ENCODE measurements at regions not wholly inside any gene's neighbourhood (a gene's known extent, or its start where the extent isn't known, plus 50 kb on each side); places are given as distances from the start of the nearest gene placed in this dataset.
"Not testable (repeated sequence)": the region's sequence is repeated elsewhere in the genome, so short reads cannot be mapped to it uniquely, and the experiment has no call there.

DNA sequence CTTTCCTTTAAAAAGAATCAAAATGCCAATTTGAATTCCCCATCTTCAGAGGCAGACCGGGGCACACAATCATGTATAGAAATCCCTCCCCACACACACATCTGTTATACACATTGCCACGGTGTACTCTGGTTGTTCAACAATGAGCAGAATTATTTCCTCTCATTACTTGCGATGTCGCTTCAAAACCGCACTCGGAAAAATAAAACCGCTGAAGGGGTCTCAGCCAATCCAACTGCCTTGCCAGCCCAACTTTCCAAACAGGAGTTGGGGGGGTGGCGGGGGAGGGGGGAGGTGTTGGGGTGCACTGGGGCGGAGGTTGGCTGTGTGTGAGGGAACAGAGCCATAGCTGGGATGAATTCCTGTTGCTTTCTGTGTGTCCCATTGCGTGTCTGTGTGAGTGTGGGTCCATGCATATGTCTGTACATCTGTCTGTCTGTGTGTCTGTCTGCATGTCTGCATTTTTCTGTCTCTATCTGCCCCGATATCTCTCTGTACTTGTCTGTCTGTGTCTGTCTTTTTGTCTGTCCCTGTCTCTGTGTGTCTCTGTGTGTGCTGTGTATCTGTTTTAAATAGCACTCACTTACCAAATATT is 163.6 kb upstream of the TBX3 start:
- peaks cover 11% of the 10 kb centered on the region for H3K9me3 Mint-ChIP-seq
- no peak for ATAC-seq
- no peak overlapping the region for H3K4me3 Mint-ChIP-seq
- H3K27ac Mint-ChIP-seq: no peak overlapping the region
- no peaks in the 10 kb centered on the region for H3K4me1 Mint-ChIP-seq
- no peak for DNase-seq
- no peaks in the 10 kb centered on the region for H3K27me3 Mint-ChIP-seq
- H3K36me3 Mint-ChIP-seq (ENCODE audit: low read depth): no peaks in the 10 kb centered on the region

DNA sequence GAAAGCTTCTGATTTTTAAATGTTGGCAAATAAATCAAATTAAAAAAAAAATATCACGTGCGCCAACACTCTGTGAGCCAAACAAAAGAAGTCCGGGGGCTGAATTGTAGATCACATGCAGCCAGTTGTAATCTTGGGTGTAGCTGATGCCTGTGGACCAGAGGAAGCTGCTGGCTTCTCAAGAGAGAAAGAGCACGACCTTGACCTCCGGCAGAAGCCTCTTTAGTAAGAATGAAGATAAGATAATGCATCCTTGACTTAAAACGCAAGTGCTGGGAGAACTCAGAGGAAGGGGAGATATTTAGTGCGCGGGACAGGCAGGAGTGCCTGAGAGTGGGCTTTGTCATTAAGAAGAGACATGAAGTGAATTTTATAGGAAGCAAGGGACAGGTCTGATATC is 162.8 kb upstream of the TBX3 start:
- Mint-ChIP-seq H3K4me1 (no peaks in the 10 kb centered on the region), H3K4me3 (no peak overlapping the region), H3K27ac (no peak overlapping the region), H3K27me3 (no peaks in the 10 kb centered on the region), H3K9me3 (peaks cover 6% of the 10 kb centered on the region), H3K36me3 (ENCODE audit: low read depth) (no peaks in the 10 kb centered on the region)
- no peak for DNase-seq
- no peak for ATAC-seq

DNA sequence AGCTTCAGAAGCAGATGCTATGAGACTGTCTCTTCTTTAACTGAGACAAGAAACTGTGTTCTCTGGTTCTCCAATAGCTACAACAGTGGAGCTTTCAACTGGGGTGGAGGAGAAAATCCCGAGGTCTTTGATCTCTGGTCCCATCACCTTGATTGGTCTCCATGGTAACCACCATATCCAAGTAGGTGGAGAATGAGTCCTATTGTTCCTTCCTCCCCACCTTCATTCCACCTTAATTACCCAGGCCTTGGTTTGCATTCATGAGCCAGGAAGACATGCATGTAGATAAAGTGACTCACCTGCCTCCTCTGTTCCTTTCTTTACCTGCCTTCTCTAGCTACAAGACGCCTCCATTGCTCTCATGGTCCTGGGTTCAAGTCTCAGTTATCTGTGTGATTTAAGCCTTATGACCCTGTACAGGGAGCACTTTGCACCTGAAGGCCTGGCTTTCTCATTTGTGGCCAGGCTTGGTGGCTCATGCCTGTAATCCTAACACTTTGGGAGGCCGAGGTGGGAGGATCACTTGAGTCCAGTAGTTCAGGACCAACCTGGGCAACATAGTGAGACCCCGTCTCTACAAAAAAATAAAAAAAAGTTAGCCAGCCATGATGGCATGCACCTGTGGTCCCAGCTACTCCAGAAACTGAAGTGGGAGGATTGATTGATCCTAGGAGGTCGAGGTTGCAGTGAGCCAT is 157.7 kb upstream of the TBX3 start:
- no peak overlapping the region for H3K27ac Mint-ChIP-seq
- no peaks in the 10 kb centered on the region for H3K4me1 Mint-ChIP-seq
- peaks cover 8% of the 10 kb centered on the region for H3K9me3 Mint-ChIP-seq
- H3K27me3 Mint-ChIP-seq: no peaks in the 10 kb centered on the region
- no peaks in the 10 kb centered on the region for H3K36me3 Mint-ChIP-seq (ENCODE audit: low read depth)
- no peak overlapping the region for H3K4me3 Mint-ChIP-seq
- ATAC-seq (no peak), DNase-seq (no peak)

DNA sequence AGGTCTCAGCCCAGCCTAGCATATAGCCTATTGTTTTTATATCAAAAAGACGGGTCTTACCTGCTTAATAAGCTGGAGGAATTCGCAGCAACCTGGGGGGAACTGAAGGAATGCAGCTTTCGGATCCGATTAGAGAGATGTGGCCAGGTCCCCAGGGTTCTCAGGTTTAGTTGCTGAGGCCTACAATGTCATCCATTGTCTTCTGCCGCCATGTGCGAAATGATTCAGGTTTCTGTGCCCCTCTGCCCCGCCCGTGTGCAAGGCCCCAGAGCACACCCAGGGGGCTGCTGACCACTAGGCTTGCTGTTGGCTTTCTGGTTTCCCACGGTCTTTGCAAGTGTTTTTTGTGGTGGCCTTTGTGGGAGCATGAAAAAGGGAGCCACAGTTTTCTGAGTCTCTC is 154.5 kb upstream of the TBX3 start:
- H3K27me3 Mint-ChIP-seq: no peaks in the 10 kb centered on the region
- H3K4me1 Mint-ChIP-seq: no peaks in the 10 kb centered on the region
- DNase-seq (no peak), ATAC-seq (no peak)
- H3K9me3 Mint-ChIP-seq: peaks cover 7% of the 10 kb centered on the region
- H3K27ac Mint-ChIP-seq: no peak overlapping the region
- no peaks in the 10 kb centered on the region for H3K36me3 Mint-ChIP-seq (ENCODE audit: low read depth)
- H3K4me3 Mint-ChIP-seq: no peak overlapping the region

DNA sequence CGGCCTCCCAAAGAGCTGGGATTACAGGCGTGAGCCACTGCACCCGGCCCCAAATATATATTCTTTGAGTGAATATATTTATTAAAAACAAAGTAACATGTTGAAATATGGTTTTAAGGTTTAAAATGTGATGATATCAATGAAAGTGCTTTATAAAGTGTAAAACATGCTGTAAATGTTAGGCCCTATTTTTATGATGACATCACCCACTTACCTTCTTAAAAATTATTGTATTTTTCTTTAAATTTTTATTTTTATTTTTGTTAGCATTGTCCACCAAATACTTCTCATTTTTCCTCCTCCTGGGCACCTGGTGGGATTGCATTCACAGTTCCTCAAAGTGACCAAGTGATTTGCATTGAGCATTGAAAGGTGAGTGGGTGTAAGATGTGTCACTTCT is 152.6 kb upstream of the TBX3 start:
- no peak overlapping the region for H3K27ac Mint-ChIP-seq
- DNase-seq: no peak
- H3K27me3 Mint-ChIP-seq: no peaks in the 10 kb centered on the region
- no peaks in the 10 kb centered on the region for H3K36me3 Mint-ChIP-seq (ENCODE audit: low read depth)
- no peaks in the 10 kb centered on the region for H3K4me1 Mint-ChIP-seq
- H3K9me3 Mint-ChIP-seq: peaks cover 4% of the 10 kb centered on the region
- no peak overlapping the region for H3K4me3 Mint-ChIP-seq
- ATAC-seq: no peak

DNA sequence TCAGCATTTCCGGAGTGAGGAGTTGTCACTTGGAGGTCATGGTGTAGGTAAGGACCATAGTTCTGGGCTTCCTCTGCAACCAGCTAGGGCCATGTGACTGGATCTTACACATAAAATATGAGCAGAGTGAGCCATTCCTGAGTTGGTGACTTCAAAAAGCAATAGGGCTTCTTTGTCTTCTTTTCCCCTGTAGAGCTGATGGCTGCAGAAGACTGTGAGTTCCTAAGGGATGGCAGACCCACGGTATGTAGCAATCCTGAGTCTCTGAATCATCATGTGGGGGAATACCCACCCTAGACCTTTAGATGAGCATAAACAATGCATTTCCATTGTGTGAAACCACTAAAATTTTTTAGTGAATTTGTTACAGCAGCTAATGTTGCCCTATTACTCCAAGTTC is 151.1 kb upstream of the TBX3 start:
- ATAC-seq (no peak), DNase-seq (no peak)
- Mint-ChIP-seq H3K9me3 (peaks cover 3% of the 10 kb centered on the region), H3K27ac (no peak overlapping the region), H3K27me3 (no peaks in the 10 kb centered on the region), H3K4me3 (no peak overlapping the region), H3K4me1 (no peaks in the 10 kb centered on the region), H3K36me3 (ENCODE audit: low read depth) (no peaks in the 10 kb centered on the region)

DNA sequence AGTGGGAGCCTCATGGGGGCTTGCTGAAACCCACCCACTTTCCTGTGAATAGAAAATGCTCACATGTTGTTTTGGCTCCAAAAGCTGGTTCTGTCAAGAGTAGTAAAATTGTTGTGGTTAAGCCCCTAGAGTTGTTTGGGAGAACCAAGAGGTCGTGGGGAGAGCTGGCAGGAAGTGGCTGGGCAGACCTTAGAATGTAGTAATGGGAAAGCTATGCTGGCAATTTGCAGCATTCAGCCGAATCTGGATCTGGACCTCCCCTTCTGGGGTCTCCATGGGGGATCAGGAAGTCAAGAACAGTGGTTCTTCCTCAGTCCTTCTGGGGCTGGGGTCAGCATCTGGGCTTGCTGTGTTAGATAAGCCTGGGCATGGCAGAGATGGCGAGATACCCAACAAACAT is 150.6 kb upstream of the TBX3 start:
- DNase-seq: no peak

DNA sequence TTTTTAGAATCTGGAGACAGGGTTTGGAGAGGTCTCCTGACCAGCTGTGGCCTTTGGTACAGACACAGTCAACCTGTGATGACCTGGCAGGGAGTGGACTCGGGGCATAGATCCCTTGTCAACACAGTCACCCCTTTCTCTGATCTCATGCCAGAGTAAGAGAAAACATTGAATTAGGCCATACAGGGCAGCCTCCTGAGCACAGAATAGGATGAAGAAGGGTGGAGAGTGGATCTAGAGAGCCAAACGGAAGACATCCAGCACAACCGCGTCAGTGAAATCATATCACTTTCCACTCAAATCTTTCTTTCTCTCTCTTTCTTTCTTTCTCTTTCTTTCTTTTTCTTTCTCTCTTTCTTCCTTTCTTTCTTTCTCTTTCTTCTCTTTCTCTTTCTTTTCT is 145.9 kb upstream of the TBX3 start:
- ATAC-seq (no peak), DNase-seq (no peak)

More for the DNA sequence above, 150.6 kb upstream of the TBX3 start:
- ATAC-seq: no peak
- H3K27ac Mint-ChIP-seq: no peak overlapping the region
- no peaks in the 10 kb centered on the region for H3K27me3 Mint-ChIP-seq
- H3K9me3 Mint-ChIP-seq: peaks cover 3% of the 10 kb centered on the region
- H3K4me3 Mint-ChIP-seq: no peak overlapping the region
- no peaks in the 10 kb centered on the region for H3K4me1 Mint-ChIP-seq
- H3K36me3 Mint-ChIP-seq (ENCODE audit: low read depth): no peaks in the 10 kb centered on the region

DNA sequence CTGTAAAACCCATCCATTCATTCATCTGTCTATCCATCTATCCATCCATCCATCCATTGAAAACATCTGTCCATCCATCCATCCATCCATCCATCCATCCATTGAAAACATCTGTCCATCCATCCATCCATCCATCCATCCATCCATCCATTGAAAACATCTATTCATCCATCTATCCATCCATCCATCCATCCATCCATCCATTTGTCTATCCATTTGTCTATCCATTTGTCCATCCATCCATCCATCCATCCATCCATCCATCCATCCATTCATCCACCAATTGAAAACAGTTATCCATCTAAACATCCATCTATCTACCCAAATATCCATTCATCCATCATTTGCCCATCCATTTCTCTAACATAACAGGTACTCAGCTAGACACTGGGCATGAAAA is 145.3 kb upstream of the TBX3 start:
- not testable (repeated sequence) for H3K27ac Mint-ChIP-seq; H3K4me1 Mint-ChIP-seq; H3K36me3 Mint-ChIP-seq (ENCODE audit: low read depth); H3K4me3 Mint-ChIP-seq; DNase-seq; H3K27me3 Mint-ChIP-seq; ATAC-seq; H3K9me3 Mint-ChIP-seq

More for the DNA sequence above, 145.9 kb upstream of the TBX3 start:
- Mint-ChIP-seq H3K27me3 (no peaks in the 10 kb centered on the region), H3K36me3 (ENCODE audit: low read depth) (no peaks in the 10 kb centered on the region), H3K27ac (no peak overlapping the region), H3K4me1 (no peaks in the 10 kb centered on the region), H3K4me3 (no peak overlapping the region), H3K9me3 (no peaks in the 10 kb centered on the region)

DNA sequence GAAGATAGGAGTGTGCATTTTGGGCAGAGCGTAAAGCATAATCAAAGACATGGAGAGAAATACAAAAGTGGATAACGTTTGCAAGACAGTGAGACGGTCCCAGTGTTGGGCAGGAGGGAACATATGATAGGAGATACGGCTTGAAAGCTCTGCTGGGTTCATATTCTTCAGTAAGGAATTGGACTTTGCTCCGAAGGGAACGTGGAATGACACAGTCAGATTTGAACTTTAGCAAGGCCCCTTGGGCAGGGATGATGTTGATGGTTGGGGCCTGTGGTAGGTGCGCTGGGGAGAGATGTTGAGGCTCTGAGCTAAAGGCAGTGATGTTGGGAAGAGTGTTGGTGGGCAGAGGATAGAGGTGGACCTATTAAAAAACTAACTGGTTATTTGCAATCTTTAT is 143.5 kb upstream of the TBX3 start:
- DNase-seq (no peak), ATAC-seq (no peak)
- H3K4me1 Mint-ChIP-seq: no peaks in the 10 kb centered on the region
- H3K9me3 Mint-ChIP-seq: no peaks in the 10 kb centered on the region
- no peaks in the 10 kb centered on the region for H3K36me3 Mint-ChIP-seq (ENCODE audit: low read depth)
- no peak overlapping the region for H3K27ac Mint-ChIP-seq
- H3K4me3 Mint-ChIP-seq: no peak overlapping the region
- H3K27me3 Mint-ChIP-seq: no peaks in the 10 kb centered on the region

DNA sequence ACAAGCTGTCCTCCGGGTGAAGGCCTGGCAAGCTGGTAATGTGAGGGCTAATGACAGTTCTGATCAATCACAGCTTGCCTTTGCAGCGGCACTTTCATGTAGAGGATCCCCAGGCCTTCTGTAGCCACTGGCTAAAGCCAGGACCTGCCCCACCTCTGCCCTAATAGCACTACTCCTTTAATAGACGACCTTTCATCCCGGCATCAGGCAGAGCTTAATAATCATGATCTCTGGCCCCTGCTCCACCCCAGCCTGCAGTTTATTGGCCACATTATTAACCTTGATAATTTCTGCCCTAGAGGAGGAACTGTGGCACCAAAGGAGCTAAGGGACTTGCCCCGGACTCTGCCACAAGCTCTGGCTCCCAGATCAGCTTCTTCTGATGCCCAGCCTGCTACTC is 142.3 kb upstream of the TBX3 start:
- Mint-ChIP-seq H3K36me3 (ENCODE audit: low read depth) (no peaks in the 10 kb centered on the region), H3K9me3 (no peaks in the 10 kb centered on the region), H3K27me3 (no peaks in the 10 kb centered on the region), H3K27ac (no peak overlapping the region), H3K4me3 (no peak overlapping the region), H3K4me1 (no peaks in the 10 kb centered on the region)
- DNase-seq: no peak
- no peak for ATAC-seq

DNA sequence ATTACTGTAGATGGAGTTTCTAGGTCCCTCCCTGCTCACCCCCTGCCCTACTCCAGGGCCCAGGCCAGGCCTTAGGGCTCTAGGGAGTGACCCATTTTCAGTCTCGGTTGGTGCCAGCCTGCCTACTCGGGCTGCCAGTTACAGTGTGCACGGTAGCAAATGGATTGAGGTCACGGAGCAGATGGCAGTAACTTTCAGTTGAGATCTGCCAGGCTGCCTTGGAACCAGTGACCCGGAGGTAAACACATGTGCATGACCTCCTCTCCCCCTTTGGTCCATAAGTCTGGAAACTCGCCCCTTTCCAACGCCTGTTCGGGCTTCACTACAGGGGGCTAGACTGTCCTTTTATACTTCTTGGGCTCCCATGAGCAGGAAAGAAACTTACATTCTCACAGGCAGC is 139.7 kb upstream of the TBX3 start:
- no peak for ATAC-seq
- H3K4me1 Mint-ChIP-seq: no peaks in the 10 kb centered on the region
- no peaks in the 10 kb centered on the region for H3K9me3 Mint-ChIP-seq
- H3K27ac Mint-ChIP-seq: no peak overlapping the region
- no peaks in the 10 kb centered on the region for H3K36me3 Mint-ChIP-seq (ENCODE audit: low read depth)
- no peak for DNase-seq
- H3K4me3 Mint-ChIP-seq: no peak overlapping the region
- H3K27me3 Mint-ChIP-seq: no peaks in the 10 kb centered on the region

DNA sequence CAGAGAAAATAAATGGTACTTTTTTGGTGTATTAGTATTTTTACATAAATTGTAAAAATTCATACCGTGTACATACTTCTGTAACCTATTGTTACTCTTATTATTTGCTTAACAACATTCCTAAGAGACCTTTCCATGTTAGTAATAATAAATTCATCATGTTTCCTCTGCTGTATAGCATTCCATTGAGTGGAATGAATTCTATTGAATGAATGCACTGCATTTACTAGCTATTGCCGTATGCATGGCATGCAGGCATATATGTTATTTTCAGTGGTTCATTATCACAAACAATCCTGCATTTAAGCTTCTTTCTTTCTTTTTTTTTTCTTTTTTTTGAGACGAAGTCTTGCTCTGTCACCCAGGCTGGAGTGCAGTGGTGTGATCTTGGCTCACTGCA is 137.6 kb upstream of the TBX3 start:
- no peak overlapping the region for H3K4me3 Mint-ChIP-seq
- DNase-seq (no peak), ATAC-seq (no peak)
- H3K27me3 Mint-ChIP-seq: no peaks in the 10 kb centered on the region
- no peaks in the 10 kb centered on the region for H3K36me3 Mint-ChIP-seq (ENCODE audit: low read depth)
- no peaks in the 10 kb centered on the region for H3K9me3 Mint-ChIP-seq
- H3K27ac Mint-ChIP-seq: no peak overlapping the region
- H3K4me1 Mint-ChIP-seq: no peaks in the 10 kb centered on the region

DNA sequence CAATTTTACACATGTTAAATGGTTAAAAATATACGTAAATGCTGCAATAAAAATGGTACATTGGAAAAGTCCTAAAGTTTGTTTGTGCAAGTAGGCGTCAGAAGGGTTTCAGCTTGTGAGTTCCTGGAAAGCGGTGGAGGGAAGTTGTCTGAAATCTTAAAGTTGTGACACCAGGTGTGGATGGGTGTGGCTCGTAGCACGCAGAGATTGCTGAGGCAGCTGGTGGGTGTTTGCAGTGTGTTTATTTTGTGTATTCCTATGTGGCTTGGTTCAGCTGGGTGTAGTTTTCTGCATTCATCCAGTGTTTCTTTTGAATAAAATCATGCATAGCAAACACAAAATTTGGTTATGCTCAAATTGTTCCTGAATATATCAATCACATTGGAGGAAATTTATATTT is 136.8 kb upstream of the TBX3 start:
- Mint-ChIP-seq H3K36me3 (ENCODE audit: low read depth) (no peaks in the 10 kb centered on the region), H3K27ac (no peak overlapping the region), H3K4me3 (no peak overlapping the region), H3K4me1 (no peaks in the 10 kb centered on the region), H3K27me3 (no peaks in the 10 kb centered on the region), H3K9me3 (no peaks in the 10 kb centered on the region)
- DNase-seq: no peak
- ATAC-seq: no peak

DNA sequence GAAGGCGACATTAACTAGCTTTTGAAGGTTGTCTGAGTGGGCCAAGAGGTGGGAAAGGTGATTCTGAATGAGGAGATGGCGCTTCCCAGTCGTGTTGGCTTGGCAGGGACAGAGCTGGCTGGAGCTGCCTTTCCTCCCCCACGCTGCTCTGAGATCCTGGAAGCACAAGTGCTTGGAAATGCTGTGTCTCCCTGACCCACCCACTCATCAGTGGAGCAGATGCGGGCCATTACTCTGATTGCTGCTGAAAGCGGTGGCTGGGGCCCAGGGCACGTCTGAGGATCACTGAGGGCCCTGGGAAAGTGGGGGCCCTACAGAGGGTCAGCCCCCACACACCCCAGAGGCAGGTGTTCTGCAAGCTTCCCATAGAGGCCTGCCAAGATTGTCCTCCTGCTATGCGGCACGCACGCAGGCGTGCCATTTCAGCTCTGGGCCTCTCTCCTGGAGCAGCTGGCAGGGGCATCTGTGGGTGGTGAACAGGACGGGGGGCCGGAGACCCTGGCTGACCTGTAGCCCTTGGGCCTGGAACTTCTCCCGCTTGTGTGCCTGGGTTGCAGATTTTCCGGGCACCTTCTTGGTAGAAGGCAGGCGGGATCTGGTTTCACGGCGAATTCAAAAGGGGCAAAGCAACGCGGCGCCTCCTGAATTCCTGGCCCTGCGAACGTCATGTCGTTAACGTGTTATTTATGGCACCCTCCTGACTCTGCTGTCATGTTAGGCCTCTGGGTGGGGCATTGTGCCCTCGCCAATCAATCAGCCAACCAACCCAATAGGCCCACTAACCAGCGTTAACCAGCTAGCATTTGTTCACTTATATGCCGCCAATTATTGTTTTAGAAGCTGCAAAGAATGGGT is 133.8 kb upstream of the TBX3 start:
- no peak overlapping the region for H3K4me3 Mint-ChIP-seq
- H3K4me1 Mint-ChIP-seq: peaks cover 5% of the 10 kb centered on the region
- H3K27ac Mint-ChIP-seq: no peak overlapping the region
- DNase-seq: no peak
- no peaks in the 10 kb centered on the region for H3K9me3 Mint-ChIP-seq
- H3K36me3 Mint-ChIP-seq (ENCODE audit: low read depth): no peaks in the 10 kb centered on the region
- H3K27me3 Mint-ChIP-seq: peaks cover 11% of the 10 kb centered on the region
- no peak for ATAC-seq

All from activated naive CD8-positive, alpha-beta T cell treated with anti-CD3 and anti-CD28 coated beads, Interleukin-2, amount 50 U/mL, for 24 hours (primary cell).